ENCODE measurements at regions not wholly inside any gene's neighbourhood (a gene's known extent, or its start where the extent isn't known, plus 50 kb on each side); places are given as distances from the start of the nearest gene placed in this dataset.

DNA sequence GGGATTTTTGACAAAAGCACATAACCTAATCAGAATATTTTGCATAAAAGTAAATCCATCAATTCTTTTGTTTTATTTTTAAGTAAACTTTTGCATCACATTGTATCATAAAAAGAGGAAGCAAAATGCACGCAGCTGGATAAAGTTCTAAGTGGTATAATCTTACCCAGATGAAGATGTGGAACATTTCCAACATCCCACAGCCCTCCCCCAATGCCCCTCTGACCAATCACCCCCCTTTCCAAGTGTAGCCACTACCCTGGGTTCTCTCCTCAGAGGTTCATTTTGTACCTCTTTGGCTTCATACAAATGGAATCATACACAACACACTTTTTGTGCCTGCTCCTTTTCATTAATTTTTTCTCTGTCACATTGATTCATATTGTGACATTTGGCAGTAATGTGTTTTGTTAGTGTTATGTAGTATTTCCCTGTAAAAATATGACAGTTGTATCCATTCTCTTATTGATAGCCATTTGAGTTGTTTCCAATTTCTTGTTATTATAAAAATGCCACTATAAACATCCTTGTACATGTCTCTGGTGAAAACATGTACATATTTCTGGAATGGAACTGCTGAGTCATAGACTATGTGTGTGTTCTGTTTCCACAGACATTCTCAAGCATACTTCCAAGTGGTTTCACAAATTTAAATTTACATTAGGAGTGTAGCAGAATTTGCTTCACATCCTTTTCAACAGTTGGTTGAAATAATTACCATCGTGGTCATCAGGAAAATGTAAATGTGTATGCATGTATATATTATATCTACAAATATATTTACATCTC, 92.9 kb upstream of the SYNDIG1 start:
- TF ChIP-seq, protein P1, sequence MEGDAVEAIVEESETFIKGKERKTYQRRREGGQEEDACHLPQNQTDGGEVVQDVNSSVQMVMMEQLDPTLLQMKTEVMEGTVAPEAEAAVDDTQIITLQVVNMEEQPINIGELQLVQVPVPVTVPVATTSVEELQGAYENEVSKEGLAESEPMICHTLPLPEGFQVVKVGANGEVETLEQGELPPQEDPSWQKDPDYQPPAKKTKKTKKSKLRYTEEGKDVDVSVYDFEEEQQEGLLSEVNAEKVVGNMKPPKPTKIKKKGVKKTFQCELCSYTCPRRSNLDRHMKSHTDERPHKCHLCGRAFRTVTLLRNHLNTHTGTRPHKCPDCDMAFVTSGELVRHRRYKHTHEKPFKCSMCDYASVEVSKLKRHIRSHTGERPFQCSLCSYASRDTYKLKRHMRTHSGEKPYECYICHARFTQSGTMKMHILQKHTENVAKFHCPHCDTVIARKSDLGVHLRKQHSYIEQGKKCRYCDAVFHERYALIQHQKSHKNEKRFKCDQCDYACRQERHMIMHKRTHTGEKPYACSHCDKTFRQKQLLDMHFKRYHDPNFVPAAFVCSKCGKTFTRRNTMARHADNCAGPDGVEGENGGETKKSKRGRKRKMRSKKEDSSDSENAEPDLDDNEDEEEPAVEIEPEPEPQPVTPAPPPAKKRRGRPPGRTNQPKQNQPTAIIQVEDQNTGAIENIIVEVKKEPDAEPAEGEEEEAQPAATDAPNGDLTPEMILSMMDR (IDR thresholded peaks at IDR 0.05): no peak

DNA sequence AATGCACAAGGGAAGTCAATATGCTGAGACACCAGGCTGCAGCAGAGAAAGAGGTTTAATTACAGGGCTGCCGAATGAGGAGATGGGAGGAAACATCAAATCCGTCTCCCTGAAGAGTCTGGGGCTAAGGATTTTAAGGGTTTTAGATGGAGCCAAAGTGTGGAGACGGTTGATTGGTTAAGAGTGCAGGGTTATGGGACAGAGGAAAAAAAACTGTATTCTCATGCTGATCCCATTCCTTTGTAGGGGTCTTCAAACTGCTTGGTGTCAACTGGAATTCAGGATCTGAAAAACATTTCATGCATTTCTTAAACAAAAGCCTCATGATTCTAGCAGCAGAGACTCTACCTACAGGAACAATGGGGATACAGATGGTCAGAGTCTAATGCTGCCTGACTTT, 96.1 kb upstream of the SYNDIG1 start:
- TF ChIP-seq, protein P1 (IDR thresholded peaks at IDR 0.05): no peak

DNA sequence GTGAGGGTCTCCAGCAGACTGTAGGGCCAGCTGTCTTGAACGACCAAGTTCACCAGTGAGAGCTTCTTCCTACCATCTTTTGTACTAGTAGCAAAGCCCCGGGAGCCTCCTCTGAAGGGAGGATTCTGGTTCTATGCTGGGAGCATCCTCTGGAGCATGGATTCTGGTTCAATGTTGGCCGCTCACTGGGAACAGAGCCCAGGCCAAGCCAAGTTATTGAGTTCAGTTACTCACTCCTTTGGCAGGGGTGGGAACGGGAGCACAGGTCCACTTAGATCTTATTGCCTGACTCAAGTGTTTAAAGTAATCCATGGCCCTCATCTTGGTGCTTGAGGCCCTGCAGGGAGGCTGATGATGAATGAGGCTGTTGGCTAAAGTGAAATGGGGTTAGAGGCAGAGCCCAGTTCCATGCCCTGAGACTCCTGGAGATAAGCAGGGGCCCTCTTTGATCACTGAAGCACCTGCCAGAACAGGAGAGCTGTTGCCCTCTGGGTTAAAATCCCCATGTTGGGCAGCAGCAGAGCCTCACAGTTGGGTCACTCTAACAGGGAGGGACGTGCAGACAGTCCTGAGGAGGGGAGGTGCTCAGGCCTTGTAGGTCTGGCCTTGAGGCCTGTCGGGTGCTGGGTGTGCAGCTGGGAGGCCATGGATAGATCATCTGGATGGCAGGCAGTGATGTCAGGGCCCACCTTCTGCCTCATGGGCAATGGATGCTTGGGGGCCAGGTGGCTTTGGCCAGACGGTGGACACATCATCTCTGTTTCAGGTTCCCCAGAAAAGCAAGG, 98.3 kb upstream of the SYNDIG1 start:
- TF ChIP-seq, protein P1 (IDR thresholded peaks at IDR 0.05): no peak

DNA sequence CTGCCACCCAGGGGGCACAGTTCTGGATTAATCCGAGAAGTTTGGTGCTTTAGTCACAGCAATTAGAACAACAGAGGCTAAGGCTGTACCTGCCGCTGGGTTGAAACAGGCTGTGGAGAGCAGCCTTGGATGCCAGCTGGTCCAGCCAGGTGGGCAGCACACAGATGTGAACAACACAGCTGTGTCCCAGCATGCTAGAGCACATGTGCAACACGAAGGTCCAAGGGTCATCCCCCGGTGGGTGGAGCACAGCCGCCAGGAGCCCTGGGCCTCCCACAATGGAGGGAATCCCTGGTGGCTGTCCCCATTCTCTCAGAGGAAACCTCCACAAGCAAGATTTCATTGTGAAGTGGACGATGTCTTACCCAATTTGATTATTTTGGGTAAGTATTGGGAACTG, 99.2 kb upstream of the SYNDIG1 start:
- TF ChIP-seq, protein P1 (IDR thresholded peaks at IDR 0.05): no peak

DNA sequence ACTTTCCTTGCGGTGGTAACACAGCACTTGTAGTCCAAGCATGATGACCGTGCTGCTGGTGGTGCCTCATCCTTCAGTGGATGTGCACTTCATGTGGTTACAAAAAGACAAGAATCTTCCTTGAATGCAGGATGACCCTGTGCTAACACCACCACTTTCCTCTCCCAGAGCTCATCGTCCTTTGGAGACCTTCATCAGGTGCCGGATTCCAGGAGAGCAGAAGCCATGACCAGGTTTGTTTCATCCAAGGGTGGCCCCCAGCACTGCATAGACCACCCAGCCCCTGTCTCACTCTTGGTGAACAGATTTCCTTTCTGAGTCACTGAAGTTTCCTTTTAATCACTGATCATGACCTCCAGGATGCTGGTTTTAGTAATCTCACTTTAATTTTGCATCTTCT, 101.2 kb upstream of the SYNDIG1 start:
- TF ChIP-seq, protein P1 (IDR thresholded peaks at IDR 0.05): no peak

DNA sequence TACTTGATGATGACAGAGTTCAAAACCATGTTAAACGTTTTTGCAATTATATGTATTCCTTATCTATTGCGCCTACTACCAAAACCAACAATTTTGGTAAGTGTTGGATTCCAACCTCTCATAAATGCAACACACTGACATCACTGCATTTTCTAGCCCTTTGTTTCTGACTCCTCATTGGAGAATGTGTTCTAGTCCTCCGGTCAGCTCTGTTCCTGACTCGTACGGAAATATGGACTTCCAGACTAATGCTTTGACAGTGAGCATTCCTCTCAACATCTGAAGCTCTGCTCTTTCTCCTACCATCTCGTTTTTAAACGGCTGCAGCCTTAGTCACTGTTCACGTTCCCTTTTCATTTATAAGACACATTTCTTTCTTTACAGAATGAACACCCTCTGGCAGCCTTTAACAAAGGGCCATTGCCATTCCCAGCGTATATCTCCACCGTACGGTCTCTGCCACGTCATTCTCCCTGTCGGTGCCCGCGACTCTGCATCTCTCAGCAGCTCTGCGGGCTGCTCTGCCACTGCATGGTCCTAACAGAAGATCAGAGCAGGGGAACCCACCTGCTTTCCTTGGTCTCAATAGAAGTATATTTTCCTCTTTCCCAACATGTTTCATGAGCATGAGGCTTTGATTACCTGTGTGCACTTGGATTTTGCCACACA, 103.0 kb upstream of the SYNDIG1 start:
- TF ChIP-seq, protein P1 (IDR thresholded peaks at IDR 0.05): no peak

DNA sequence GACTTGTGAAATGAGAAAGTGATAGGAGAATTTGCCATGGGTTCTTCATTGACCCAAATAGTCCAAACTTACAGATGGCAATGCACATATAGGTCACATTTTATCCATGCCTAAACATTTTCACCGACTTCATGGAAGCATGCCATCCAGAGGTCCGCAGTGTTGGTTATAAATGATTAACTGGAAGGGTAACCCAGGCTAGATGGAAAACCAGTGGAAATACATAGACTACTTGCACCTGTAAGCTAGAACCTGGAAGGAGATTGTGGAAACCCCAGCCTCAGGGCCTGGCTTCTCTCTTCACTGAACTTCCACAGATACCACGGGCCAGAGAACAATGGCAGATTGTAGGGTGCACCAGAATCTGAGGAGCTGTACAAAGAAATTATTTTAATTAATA, 103.8 kb upstream of the SYNDIG1 start:
- TF ChIP-seq, protein P1 (IDR thresholded peaks at IDR 0.05): no peak
